MM.1S (cell line): ENCODE measurements at regions not wholly inside any gene's neighbourhood (a gene's known extent, or its start where the extent isn't known, plus 50 kb on each side); places are given as distances from the start of the nearest gene placed in this dataset.

Experiments used
- CTCF ChIP-seq: fragments of 300-600 bp; sonication (generic); IDR thresholded peaks from 2 replicates; pipeline ENCODE4 v1.5.1; 2016; ENCODE audit warnings: antibody characterized with exemption, low read length, mixed read lengths
- EZH2 ChIP-seq: fragments of 300-600 bp; sonication (generic); optimal IDR thresholded peaks from 2 replicates; pipeline ENCODE3; 2017; ENCODE audit warnings: low read depth, mild to moderate bottlenecking, antibody characterized with exemption, low read length, mixed read lengths
- EZH2phosphoT487 ChIP-seq: fragments of 300-600 bp; sonication (generic); IDR thresholded peaks from 2 replicates; pipeline ENCODE4 v1.6.1; 2018; ENCODE audit warnings: antibody characterized with exemption, low read length

- no peak for TF ChIP-seq CTCF
- no peak for TF ChIP-seq EZH2
- TF ChIP-seq EZH2phosphoT487: no peak
Observed at GRCh38 chr4:77286906-77287305, 129.9 kb downstream of the CCNG2 start.
